ENCODE measurements at regions not wholly inside any gene's neighbourhood (a gene's known extent, or its start where the extent isn't known, plus 50 kb on each side); places are given as distances from the start of the nearest gene placed in this dataset.

DNA sequence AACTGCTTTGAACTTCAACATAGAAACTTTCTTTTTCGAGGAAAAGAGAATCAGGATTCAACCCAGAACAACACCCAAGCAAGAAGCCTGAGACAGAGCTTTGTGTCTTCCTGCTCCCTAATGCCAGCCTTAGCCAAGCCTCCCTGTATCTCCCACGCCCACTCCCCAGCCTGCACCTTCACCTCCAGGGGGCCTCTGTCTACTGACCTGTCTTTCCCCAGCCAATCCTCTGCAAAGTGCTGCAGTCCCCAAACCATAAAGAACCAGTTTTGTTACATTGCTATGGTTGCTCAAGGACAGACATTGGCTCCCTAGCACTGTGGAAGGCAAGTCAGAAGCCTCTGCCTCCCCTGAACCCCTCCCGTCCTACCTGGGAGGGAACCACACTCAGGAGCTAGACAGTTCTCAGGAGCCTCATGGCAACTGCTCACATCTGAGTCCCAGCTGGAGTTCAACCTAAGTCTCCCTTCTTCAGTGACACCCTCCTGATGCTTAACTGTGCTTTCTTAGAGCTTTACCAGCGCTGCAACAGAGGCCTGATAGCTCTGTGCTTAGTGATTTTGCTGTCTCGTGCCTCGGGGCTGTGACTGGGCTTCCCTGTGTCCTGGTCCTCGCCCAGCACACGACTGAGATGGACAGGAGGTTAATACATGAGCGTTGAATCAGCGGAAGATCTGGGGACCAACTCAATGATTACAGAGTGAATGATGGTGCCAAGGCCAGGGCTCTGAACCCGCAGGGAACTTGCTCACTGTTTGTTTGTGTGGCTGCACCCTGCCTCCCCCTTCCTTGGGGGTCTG is 101.5 kb upstream of the DUSP22 start:
- TF ChIP-seq EP300 (IDR thresholded peaks at IDR 0.05), result no peak
- no peak for TF ChIP-seq POLR2A (IDR thresholded peaks at IDR 0.05)
- no peak for TF ChIP-seq CTCF (IDR thresholded peaks at IDR 0.05)
- Histone ChIP-seq H3K36me3 (no peaks in the 10 kb centered on the region), H3K9me3 (no peaks in the 10 kb centered on the region), H3K4me1 (ENCODE audit: insufficient read depth) (peaks cover 2% of the 10 kb centered on the region), H3K27me3 (no peaks in the 10 kb centered on the region), H3K27ac (no peak overlapping the region), H3K4me3 (no peak overlapping the region)
- 87 to 92% (median 87%) methylated on average over 11 of the region's 11 CpGs for WGBS, 3 donors
- intact Hi-C loops (cut with DNase I), result no loop called here
- DNase-seq, result no peak

DNA sequence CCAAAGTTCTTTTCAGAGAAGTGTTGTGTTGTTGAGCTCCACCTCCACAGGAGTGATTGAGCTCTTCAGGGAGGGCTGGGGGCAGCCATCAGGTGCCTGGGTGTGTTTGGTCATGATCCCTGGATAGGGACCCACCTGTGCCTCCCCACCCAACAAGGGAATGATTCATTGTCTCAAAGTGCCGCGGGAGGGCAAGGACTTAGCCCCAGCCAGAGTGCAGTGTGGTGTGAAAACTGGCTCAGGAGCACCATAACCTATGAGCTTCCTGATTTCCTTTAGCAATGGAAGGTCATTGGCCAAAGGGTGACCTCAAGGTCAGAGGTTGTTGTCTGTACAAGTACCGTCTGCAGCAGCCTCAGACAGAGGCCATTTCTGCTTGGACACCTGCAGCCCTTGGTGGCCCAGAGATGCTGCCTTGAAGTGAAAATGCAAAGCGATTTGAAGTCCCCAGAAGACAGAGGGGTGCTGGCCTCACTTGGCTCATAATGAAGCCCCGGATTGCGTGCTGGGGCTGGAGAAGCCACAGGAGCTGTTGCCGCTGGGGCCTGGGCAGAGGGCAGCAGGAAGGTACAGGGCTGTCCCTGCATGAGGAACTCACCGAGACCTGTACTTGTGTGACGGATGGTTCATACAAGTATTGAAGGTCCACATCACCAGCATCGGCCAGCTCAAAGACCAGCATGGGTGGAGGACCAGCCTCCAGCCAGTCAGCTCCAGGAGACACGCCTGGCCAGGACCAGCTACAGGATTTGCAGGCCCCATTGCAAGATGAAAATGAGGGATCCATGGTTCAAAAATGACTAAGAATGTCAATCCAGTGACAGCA is 100.6 kb upstream of the DUSP22 start:
- Histone ChIP-seq H3K27ac (no peak overlapping the region), H3K36me3 (no peaks in the 10 kb centered on the region), H3K27me3 (no peaks in the 10 kb centered on the region), H3K4me3 (no peak overlapping the region), H3K4me1 (ENCODE audit: insufficient read depth) (peaks cover 2% of the 10 kb centered on the region), H3K9me3 (no peaks in the 10 kb centered on the region)
- no peak for DNase-seq
- WGBS, 3 donors, result 84 to 85% (median 84%) methylated on average over 11 of the region's 11 CpGs
- TF ChIP-seq CTCF (IDR thresholded peaks at IDR 0.05) (no peak), EP300 (IDR thresholded peaks at IDR 0.05) (no peak), POLR2A (IDR thresholded peaks at IDR 0.05) (no peak)
- intact Hi-C loops (cut with DNase I), result no loop called here

DNA sequence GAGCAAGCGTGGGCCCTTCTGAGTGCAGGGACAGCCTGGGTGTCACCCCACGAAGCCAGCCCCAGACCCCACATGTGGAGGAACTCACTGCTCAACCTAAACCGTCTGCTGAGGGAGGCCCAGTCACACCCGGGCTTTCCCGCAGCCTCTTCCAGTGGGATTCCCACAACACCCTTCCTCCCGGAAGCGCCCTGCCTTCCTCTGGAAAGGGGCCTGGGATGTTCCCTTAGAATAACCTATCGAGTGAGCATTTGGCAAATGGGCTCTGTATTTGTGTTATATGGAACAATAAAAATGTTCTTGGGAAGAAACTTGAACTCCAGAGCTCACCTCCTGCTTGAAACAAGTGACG is 100.0 kb upstream of the DUSP22 start:
- intact Hi-C loops (cut with DNase I), result no loop called here
- Histone ChIP-seq H3K4me3 (no peak overlapping the region), H3K9me3 (no peaks in the 10 kb centered on the region), H3K27me3 (no peaks in the 10 kb centered on the region), H3K36me3 (no peaks in the 10 kb centered on the region), H3K27ac (no peak overlapping the region), H3K4me1 (ENCODE audit: insufficient read depth) (peaks cover 2% of the 10 kb centered on the region)
- no peak for TF ChIP-seq POLR2A (IDR thresholded peaks at IDR 0.05)
- TF ChIP-seq EP300 (IDR thresholded peaks at IDR 0.05), result no peak
- TF ChIP-seq CTCF (IDR thresholded peaks at IDR 0.05), result no peak
- DNase-seq, result no peak
- WGBS, 3 donors, result 83 to 90% (median 88%) methylated on average over 9 of the region's 9 CpGs

DNA sequence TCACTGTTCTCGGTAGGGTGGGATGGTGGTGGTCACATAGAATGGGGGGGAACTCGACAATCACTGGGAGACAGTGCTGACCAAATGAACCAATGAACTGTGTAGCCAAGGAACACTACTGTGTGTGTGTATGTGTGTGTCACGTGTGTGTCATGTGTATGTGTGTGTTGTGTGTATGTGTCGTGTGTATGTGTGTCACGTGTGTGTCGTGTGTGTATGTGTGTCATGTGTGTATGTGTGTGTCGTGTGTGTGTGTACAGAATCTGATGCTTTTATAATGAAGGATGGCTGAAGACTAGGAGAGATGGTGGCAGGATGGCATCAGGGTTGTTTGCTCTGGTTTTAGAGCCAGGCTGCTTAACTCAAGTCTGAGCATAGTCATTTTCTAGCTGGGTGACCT is 99.1 kb upstream of the DUSP22 start:
- Histone ChIP-seq H3K4me3 (no peak overlapping the region), H3K4me1 (ENCODE audit: insufficient read depth) (peaks cover 2% of the 10 kb centered on the region), H3K27ac (no peak overlapping the region), H3K36me3 (no peaks in the 10 kb centered on the region), H3K27me3 (no peaks in the 10 kb centered on the region), H3K9me3 (no peaks in the 10 kb centered on the region)
- WGBS, 3 donors, result 92 to 93% (median 93%) methylated on average over 7 of the region's 7 CpGs
- intact Hi-C loops (cut with DNase I), result no loop called here
- DNase-seq, result no peak
- TF ChIP-seq EP300 (IDR thresholded peaks at IDR 0.05) (no peak), CTCF (IDR thresholded peaks at IDR 0.05) (no peak), POLR2A (IDR thresholded peaks at IDR 0.05) (no peak)
